ENCODE measurements at regions not wholly inside any gene's neighbourhood (a gene's known extent, or its start where the extent isn't known, plus 50 kb on each side); places are given as distances from the start of the nearest gene placed in this dataset.
"Not testable (repeated sequence)": the region's sequence is repeated elsewhere in the genome, so short reads cannot be mapped to it uniquely, and the experiment has no call there.

- not testable (repeated sequence) for DNase-seq (ENCODE audit: low read depth in 2 of 2)
Measured at GRCh38 chr7:65620216-65620615, 246.6 kb downstream of the ZNF92 start.

GRCh38 chr7:65621580-65622201 lies 248.0 kb downstream of the ZNF92 start:
- peak in 1 of 2 donors; percentile 6 for DNase-seq (ENCODE audit: low read depth in 2 of 2)

GRCh38 chr7:65631236-65631635 lies 241.6 kb upstream of the VKORC1L1 start:
- DNase-seq (ENCODE audit: low read depth in 2 of 2): not testable (repeated sequence)

- DNase-seq (ENCODE audit: low read depth in 2 of 2): not testable (repeated sequence)
Measured at GRCh38 chr7:65633587-65634404, 239.1 kb upstream of the VKORC1L1 start.

- DNase-seq (ENCODE audit: low read depth in 2 of 2): not testable (repeated sequence)
Measured at GRCh38 chr7:65638918-65639317, 234.0 kb upstream of the VKORC1L1 start.

- not testable (repeated sequence) for DNase-seq (ENCODE audit: low read depth in 2 of 2)
Measured at GRCh38 chr7:65639717-65640116, 233.2 kb upstream of the VKORC1L1 start.

- DNase-seq (ENCODE audit: low read depth in 2 of 2): not testable (repeated sequence)
Measured at GRCh38 chr7:65643498-65643897, 229.4 kb upstream of the VKORC1L1 start.

- DNase-seq (ENCODE audit: low read depth in 2 of 2): not testable (repeated sequence)
Measured at GRCh38 chr7:65647153-65647964, 225.5 kb upstream of the VKORC1L1 start.

- not testable (repeated sequence) for DNase-seq (ENCODE audit: low read depth in 2 of 2)
Measured at GRCh38 chr7:65651174-65651573, 221.7 kb upstream of the VKORC1L1 start.

- DNase-seq (ENCODE audit: low read depth in 2 of 2): not testable (repeated sequence)
Measured at GRCh38 chr7:65651826-65652592, 220.9 kb upstream of the VKORC1L1 start.

GRCh38 chr7:65652669-65653068 lies 220.2 kb upstream of the VKORC1L1 start:
- DNase-seq (ENCODE audit: low read depth in 2 of 2): not testable (repeated sequence)

- DNase-seq (ENCODE audit: low read depth in 2 of 2): not testable (repeated sequence)
Measured at GRCh38 chr7:65656494-65657188, 216.2 kb upstream of the VKORC1L1 start.

- not testable (repeated sequence) for DNase-seq (ENCODE audit: low read depth in 2 of 2)
Measured at GRCh38 chr7:65683362-65683761, 189.5 kb upstream of the VKORC1L1 start.

- DNase-seq (ENCODE audit: low read depth in 2 of 2): not testable (repeated sequence)
Measured at GRCh38 chr7:65699026-65699714, 173.7 kb upstream of the VKORC1L1 start.

- DNase-seq (ENCODE audit: low read depth in 2 of 2): not testable (repeated sequence)
Measured at GRCh38 chr7:65699715-65700356, 173.0 kb upstream of the VKORC1L1 start.

GRCh38 chr7:65719123-65719798 lies 153.6 kb upstream of the VKORC1L1 start:
- DNase-seq (ENCODE audit: low read depth in 2 of 2): not testable (repeated sequence)

- DNase-seq (ENCODE audit: low read depth in 2 of 2): peak; percentile 33 to 54
Measured at GRCh38 chr7:65722361-65722792, 150.5 kb upstream of the VKORC1L1 start.

- not testable (repeated sequence) for DNase-seq (ENCODE audit: low read depth in 2 of 2)
Measured at GRCh38 chr7:65727182-65727581, 145.7 kb upstream of the VKORC1L1 start.

- DNase-seq (ENCODE audit: low read depth in 2 of 2): no peak
Measured at GRCh38 chr7:65731129-65731528, 141.7 kb upstream of the VKORC1L1 start.
